GM18517 (cell line): ENCODE measurements at regions not wholly inside any gene's neighbourhood (a gene's known extent, or its start where the extent isn't known, plus 50 kb on each side); places are given as distances from the start of the nearest gene placed in this dataset.

Experiments used
- ATAC-seq: cut with Tn5 transposase; IDR thresholded peaks from one replicate; pipeline ENCODE4 v1.9.1; 2021; ENCODE audit warnings: mild to moderate bottlenecking, moderate library complexity; ENCODE audit not compliant: unreplicated experiment

GRCh38 chr2:129459200-129459876 is 520.1 kb upstream of the RAB6C start:
- no peak for ATAC-seq

GRCh38 chr2:129459881-129460280 is 519.6 kb upstream of the RAB6C start:
- ATAC-seq: no peak

- no peak for ATAC-seq
These were observed 518.9 kb upstream of the RAB6C start for GRCh38 chr2:129460299-129461198.

- no peak for ATAC-seq
These were observed 517.1 kb upstream of the RAB6C start for GRCh38 chr2:129462349-129462748.

- no peak for ATAC-seq
These were observed 516.5 kb upstream of the RAB6C start for GRCh38 chr2:129462967-129463366.

- ATAC-seq: no peak
These were observed 515.4 kb upstream of the RAB6C start for GRCh38 chr2:129464036-129464435.

GRCh38 chr2:129464631-129465030 is 514.8 kb upstream of the RAB6C start:
- no peak for ATAC-seq

- no peak for ATAC-seq
These were observed 514.4 kb upstream of the RAB6C start for GRCh38 chr2:129465045-129465444.

- no peak for ATAC-seq
These were observed 513.1 kb upstream of the RAB6C start for GRCh38 chr2:129466389-129466788.

- ATAC-seq: no peak
These were observed 512.3 kb upstream of the RAB6C start for GRCh38 chr2:129467012-129467779.

- ATAC-seq: no peak
These were observed 511.5 kb upstream of the RAB6C start for GRCh38 chr2:129467941-129468340.

- ATAC-seq: no peak
These were observed 510.6 kb upstream of the RAB6C start for GRCh38 chr2:129468879-129469278.

GRCh38 chr2:129469389-129469788 is 510.1 kb upstream of the RAB6C start:
- no peak for ATAC-seq

GRCh38 chr2:129469871-129470270 is 509.6 kb upstream of the RAB6C start:
- no peak for ATAC-seq

GRCh38 chr2:129478902-129479517 is 500.5 kb upstream of the RAB6C start:
- no peak for ATAC-seq

GRCh38 chr2:129479892-129480291 is 499.6 kb upstream of the RAB6C start:
- ATAC-seq: no peak

GRCh38 chr2:129480790-129481189 is 498.7 kb upstream of the RAB6C start:
- ATAC-seq: no peak

GRCh38 chr2:129481306-129482219 is 497.9 kb upstream of the RAB6C start:
- ATAC-seq: no peak

GRCh38 chr2:129482626-129483025 is 496.8 kb upstream of the RAB6C start:
- ATAC-seq: no peak

- no peak for ATAC-seq
These were observed 496.1 kb upstream of the RAB6C start for GRCh38 chr2:129483366-129483765.
